Astrocyte (in vitro differentiated cells and primary cell): ENCODE measurements at regions not wholly inside any gene's neighbourhood (a gene's known extent, or its start where the extent isn't known, plus 50 kb on each side); places are given as distances from the start of the nearest gene placed in this dataset.

Experiments
- CTCF ChIP-seq: IDR thresholded peaks from 2 replicates; pipeline ENCODE4 v1.5.1; 2011; ENCODE audit warnings: low read depth, mild to moderate bottlenecking, inconsistent platforms, low read length, moderate library complexity; ENCODE audit not compliant: insufficient read depth
- EZH2 ChIP-seq: IDR thresholded peaks from 2 replicates; pipeline ENCODE4 v1.6.1; 2012; ENCODE audit warnings: mild to moderate bottlenecking, low read length, inconsistent platforms; ENCODE audit not compliant: insufficient read depth

GRCh38 chr1:172934417-172934762 is 116.4 kb downstream of the TNFSF18 start:
- TF ChIP-seq CTCF (no peak), EZH2 (no peak)
